Fibroblast of skin of back (primary cell): ENCODE measurements at regions not wholly inside any gene's neighbourhood (a gene's known extent, or its start where the extent isn't known, plus 50 kb on each side); places are given as distances from the start of the nearest gene placed in this dataset.
"Not testable (repeated sequence)": the region's sequence is repeated elsewhere in the genome, so short reads cannot be mapped to it uniquely, and the experiment has no call there.

Experiments used
- DNase-seq: peaks from one replicate; pipeline ENCODE4 v3.0.0-alpha.2; 2013

DNA sequence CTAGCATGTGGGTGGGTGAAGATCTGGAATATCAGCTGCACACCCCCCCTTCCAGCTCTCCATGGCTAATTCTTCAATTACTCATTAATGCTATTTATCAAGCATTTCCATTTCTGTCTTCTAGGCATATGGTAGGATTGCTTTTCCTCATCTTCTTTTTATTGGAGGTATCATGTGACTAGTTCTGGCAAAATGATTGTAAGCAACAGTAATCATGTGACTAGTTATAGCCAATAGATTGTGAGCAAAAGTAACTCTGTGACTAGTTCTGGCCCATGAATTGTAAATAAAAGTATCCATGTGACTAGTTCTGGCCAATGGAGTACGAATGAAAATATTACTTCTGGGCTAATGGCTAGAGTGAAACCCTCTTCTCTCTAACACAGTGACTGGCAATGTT is 107.0 kb upstream of the TMEM132E start:
- DNase-seq = no peak

DNA sequence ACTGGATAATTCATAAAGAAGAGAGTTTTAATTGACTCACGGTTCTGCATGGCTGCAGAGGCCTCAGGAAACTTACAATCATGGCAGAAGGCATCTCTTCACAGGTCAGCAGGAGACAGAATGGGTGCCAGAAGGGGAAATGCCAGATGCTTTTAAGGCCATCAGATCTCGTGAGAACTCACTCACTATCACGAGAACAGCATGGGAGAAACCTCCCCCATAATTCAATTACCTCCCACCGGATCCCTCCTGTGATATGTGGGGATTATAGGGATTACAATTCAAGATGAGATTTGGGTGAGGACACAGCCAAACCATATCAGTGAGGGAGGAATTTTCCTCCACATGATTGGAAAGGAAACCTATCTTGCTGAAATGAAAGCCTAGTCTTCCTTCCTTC is 108.1 kb upstream of the TMEM132E start:
- not testable (repeated sequence) for DNase-seq

DNA sequence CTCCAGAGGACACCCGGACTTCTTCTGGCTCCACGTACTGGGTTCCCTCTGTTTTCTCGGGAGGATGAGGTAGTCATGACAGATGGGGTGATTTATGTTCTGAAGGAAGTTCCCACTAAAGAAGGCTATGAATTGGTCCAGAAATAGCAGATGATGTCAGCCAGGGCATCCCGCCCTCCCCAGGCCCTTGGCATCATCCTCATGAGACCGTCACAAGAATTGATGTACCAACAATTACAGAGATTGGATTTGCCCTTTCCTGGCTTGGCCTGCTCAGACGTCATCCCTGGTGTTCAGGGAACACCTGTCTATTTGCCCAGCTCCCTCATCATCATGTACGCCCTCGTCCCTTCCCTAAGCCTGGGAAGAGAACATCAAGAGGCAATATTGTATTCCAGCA is 102.8 kb upstream of the CCL1 start:
- no peak for DNase-seq

DNA sequence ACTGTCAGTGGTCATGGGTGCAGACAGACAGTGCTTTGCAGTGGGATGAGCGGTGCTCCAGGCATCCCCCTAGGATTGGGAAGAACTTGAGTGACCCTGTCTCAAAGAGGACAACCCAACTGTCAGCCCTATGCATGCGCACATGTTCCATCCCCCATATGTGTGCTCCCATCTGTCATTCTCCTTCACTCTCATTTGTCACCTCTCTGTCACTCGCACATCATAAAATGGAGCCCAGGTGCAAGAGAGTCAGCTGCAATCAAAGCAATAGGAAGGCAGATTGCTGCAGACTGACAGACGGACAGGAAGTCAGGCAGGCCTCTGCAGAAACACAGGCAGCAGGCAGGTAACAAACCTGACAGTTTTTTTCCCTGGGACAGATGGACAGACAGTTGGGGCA is 101.8 kb upstream of the CCL1 start:
- no peak for DNase-seq

DNA sequence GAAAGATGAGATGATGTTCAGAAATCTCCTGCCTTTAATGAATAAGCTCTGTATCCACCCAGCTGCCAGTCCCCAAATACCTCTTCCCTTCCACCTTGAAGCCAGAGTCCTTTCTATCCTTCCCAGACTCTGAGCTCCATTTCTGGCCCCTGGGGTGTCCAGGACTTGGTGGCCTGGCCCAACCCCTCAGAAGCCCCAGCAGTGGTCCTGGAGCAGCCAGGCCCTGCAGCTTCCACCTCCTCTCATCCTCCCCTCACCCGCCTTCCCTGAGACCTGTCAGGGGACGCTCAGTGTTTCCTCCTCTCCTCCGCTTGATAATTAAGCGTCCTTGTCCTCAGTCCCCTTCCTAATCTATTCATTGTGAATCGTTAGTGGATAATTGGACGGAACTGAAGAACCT is 95.2 kb upstream of the CCL1 start:
- no peak for DNase-seq

DNA sequence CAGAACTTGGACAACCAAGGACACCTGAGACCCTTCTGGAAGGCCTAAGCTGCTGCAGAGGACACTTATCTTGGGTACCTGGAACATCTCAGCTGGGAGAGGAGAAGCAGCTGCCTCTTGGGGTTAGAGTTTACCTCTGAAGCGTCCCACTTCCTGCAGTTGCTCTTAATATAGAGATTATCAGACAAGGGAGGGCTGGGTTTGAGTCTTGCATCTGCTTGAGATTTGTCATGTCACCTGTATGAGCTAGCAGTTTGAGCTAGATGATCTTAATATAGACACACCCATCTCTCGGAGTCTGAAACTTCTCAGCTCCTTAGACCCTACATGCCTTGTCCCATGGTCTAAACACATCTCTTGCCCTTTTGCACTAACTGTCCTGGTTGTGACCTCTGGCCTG is 93.1 kb upstream of the CCL1 start:
- no peak for DNase-seq

DNA sequence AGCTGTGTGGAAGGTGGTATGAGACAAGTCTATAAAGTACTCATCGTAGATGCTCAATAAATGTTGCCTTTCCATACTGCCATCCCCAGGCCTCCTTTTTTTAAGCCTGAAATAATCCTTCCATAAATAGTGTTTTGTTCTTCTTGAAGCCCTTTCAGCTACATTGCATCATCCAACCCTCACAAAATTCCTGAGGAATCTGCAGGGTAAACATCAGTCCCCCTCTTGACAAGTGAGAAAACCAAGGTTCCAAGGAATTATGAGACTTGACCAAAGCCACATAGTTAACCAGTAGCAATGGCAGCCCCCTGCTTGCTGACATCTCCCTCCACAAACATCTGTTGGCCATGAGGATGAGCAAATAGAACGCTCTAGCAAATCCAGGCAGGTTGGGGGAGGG is 89.7 kb upstream of the CCL1 start:
- DNase-seq = no peak

DNA sequence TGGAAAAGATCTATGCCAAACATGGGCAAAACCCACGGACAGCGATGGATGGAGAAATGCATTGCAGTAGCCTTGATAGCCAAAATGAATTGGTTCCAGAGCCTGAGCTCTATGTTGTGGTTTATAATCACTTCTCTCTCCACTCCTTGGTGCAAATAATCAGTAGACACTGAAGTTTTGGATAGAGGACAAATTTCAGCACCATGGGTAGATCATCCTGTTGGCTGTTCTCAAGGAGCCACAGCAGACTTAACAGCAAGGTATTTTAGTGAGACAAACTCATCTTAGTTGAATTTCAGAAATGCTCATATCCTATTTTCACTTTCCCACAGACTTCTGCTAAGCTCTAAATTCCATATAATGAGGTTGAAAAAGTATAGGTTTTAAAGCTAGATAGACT is 88.3 kb upstream of the CCL1 start:
- no peak for DNase-seq

DNA sequence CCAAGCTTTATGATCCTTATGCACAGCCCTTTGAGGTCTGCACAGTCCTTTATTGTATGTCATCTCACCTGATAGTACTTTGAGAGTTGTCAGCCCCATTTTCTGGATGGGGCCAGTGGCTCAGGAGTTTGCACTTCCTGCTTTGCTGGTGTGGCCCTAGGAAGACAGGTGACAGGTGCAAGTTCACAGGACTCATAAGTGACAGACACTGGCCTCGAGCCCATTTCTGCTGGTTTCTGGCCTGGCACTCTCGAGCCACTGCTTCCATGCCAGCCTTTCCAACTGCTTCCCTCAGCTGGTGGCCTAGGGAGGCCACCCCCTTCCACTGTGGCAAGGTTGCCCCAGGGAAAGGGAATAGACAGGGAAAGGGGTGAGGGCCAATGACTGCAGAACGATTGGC is 84.4 kb upstream of the CCL1 start:
- DNase-seq = no peak

DNA sequence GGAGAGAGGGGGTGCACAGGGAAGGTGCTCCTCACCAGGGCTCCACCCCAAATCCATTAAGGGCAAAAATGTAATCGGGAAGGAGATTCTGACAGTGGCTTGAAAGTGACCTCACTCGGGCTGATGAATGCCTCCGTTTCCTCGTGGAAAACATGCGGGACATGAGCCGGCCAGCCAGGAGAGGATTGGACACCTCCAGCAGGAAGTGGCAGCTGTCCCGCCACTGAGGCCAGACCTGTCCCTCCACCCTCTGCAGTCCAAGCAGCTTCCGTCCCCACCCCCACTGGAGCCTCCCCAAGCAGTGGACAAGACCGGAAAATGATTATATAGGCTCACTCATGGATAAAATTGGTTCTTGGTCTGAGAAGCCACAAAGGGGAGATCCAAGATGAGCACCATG is 82.1 kb upstream of the CCL1 start:
- DNase-seq = no peak

DNA sequence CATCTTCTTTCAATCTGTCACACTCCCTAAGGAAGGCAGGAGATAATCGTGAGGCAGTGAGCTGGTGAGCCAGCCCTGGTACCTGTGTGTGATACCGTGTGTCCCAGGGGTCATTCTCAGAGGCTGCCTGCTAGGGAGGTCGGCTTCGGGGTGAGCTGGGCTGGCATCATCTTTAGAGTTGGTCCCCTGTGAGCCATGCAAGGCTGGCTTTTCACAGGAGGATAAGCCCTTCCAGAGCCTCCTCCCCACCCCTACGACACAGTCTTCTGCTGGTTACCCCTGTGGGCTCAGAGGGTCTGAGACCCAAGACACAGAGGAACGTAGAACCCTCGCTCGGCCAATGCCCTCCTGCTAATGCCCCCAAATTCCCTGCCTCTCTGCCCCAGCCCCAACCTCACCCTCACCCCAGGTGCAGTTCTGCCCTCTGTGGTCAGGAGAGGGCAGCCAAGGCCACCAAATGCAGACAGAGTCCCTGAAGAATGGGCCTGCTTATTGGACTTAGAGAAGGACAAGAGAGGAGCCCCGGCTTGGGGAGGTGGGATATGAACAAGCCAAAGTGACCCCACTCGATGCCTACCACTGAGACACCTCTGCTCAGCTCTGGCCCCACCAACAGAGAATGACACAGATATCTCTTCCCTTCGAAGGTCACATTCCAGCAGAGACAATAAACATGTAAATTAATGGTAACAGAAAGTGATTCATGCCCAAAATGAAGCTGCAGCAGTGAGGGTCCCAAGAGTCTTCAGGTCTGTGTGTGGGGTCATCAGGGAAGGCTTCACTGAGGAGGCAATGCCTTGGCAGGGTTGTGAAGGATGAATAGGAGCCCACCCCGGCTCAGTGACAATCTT is 80.8 kb upstream of the CCL1 start:
- DNase-seq = no peak

DNA sequence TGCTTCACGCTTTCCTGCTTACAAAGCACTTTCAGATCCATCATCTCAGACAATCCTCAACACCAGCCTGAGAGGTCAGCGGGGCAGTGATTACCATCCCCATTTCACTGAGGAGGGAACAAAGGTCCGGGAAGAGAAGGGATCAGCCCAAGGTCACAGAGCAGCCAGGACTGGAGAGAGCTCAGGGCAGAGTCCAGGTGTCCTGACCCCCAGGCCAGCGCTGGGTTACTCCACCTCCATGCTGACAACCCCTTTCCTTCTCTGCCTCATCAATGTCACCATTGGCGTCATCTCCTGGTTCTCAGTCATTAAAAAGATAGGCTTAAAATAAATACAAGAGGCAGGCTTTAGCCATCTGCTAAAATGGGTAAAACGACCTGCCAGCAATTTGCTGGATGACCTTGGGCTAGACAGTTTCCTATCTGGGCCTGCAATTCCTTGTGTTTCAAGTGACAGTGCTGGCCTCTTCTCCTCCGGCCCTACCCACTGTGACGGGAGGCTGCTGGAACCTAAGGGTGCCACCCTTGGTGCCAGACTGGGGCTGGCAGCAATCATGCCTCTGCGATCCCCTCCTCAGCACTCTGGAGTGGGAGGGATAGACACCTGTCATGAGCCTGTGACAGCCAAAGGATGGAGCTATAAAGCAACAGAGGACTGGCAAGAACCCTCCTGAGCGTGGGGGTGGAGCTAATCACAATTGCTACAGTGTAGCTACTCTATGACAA is 79.5 kb upstream of the CCL1 start:
- no peak for DNase-seq

DNA sequence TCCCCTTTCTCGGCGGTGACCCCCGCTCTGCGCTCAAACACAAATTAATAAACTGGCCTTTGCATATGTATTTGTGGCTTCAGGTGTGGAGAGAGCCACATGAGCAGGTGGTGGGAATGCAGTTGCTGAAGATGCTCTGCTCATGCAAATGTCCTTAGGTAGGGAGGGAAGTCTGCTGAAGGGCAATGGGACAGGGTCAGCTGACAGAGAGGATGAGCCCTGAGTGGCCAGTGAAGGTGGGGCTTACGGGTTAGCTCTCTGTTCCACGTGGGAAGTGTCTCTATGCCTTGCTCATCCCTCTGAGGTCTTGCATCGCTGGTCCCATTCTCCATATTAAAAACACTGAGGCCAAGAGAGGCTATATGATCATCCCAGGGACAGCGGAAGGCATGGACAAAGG is 74.2 kb upstream of the CCL1 start:
- no peak for DNase-seq

DNA sequence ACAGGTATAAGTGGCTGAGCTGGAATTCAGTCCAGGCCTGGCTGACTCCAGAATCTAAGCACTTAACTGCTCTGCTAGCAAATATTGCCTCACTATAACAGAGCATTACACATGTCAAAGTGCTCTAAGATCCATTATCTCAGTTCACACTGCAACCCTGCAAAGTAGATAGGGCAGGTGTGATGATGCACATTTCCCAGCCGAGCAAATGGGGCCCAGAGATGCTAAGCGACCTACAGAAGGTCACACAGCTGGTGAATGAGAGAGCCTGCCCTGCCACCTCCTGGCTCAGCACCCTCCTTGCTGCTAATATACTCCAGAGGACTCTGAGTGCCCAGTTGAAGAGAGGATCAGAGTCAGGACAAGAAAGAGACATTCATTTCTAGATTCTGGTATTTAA is 73.6 kb upstream of the CCL1 start:
- DNase-seq = no peak

DNA sequence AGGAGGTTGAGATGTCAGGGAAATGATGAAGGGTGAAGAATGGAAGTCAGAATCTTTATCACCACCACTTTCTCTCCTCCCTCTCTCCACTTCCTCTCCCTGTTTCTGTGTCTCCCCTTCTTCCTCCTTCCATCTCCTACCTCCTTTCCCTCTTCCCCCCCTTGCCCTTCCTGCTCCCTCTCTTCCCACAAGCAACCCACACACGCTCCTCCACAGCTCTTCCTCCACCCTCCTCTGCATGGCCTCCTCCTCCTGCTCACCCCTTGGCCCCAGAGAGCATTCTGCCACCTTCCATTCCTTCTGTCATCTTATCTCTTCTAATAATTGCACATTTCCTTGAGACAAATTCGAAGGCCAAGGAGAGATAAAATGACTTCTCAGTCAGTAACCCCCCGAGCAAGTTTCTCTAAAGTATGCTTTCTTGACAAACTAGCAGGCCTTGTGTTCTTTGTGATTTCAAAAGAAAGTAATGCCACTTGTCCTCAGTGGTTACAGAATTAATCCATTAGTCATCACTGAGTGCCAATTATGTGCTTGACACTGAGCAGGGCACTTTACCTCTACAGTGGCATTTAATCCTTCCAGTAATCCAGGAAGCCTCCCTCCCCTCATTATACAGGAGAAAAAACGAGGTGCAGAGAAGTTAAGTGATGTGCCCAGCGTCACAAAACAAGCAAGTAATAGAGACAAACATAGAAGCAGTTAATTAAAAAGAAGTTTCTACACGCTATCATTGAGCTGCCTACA is 72.3 kb upstream of the CCL1 start:
- DNase-seq = no peak

DNA sequence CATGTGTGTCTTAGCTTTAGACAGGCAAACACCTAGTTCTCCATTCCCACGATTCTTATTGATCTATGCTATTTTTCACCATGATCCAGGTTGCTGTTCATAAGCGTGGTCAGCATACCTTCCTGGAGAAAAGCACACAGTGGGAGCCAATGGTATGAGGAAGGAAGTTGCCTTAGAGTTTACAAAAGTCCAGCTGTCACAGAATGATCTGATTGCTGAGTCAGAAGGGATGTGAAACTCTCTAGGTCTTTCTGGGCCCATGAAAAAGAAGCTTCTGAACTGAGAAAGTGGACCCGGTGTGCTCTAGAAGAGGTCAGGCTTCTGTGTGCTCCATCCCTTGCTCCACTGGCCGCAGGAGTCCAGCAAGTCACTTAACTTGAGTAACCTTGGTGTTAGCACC is 71.0 kb upstream of the CCL1 start:
- DNase-seq = no peak

DNA sequence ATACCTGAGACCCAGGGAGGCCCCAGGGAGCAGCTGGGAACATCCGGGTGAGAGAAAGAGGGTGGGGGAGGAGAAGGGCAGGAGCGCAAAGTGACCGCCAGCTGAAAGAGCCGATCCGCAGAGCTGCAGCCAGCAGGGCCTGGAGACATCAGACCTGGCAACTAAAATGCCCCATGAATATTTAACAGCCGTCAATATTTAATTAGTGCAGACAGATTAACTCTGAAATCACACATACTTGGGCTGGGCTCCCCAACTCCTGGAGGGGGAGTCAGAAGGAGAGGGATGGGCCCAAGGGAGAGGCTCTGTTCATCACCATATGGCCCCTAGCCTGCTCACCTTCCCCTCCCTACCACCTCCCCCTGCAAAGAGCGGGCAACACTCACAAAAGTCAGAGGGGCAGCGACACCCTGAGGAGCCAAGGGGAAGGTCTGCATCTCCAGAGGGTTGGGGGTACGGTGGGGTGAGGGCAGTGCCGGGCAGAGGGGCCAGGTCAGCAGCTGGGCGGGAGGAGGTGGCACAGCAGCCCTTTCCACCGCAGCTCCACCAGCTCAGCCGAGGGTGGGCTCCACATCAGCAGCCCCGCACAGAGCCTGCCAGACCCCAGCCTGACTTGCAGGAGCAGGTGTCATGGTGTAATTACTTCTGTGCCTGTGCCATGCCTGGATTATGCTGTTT is 61.9 kb upstream of the CCL1 start:
- DNase-seq = no peak

DNA sequence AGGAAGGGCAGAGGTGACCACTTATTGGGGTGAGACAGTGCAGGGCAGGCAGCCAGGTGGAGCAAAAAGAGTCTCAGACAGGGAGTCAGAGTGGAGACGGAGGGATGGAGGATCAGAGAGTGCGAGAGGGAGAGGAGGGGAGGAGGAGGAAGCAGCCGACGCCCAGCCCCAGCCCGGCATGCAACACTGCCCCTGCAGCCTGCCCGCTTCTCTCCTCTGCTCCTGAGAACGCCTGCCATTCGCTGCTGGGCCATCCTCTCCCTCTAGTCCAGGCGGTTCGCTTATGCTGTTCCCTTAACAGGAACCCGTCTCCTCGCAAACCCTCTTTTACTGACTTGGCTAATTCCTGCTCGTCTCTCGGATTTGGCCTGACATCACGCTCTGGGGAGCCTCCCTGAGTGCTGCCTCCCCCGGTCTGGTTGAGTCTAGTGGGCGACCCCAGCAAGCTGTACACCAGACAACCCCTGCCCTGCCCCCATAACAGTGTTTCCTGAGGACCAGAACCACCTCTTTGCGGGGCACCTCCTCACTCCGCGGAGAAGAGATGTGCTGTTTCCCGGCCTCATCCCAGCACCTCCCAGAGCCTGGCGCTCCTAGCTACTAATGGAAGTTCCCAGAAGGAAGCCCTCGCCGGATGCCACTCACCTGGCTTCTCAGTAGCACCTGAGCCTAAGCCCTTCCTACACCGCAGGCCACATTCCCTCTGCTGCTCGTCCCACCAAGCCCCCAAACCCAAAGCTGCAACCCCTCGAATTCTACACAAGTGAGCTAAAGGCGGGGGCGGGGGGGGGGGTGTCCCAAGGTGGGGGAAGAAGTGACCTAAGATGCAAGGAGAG is 61.2 kb upstream of the CCL1 start:
- DNase-seq = no peak

DNA sequence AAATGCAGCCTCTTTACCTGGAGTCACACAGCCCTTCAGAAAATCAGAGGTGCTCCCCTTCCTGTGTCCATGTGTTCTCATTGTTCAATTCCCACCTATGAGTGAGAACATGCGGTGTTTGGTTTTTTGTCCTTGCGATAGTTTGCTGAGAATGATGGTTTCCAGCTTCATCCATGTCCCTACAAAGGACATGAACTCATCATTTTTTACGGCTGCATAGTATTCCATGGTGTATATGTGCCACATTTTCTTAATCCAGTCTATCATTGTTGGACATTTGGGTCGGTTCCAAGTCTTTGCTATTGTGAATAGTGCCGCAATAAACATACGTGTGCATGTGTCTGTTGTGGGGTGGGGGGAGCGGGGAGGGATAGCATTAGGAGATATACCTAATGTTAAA is 60.3 kb upstream of the CCL1 start:
- not testable (repeated sequence) for DNase-seq

DNA sequence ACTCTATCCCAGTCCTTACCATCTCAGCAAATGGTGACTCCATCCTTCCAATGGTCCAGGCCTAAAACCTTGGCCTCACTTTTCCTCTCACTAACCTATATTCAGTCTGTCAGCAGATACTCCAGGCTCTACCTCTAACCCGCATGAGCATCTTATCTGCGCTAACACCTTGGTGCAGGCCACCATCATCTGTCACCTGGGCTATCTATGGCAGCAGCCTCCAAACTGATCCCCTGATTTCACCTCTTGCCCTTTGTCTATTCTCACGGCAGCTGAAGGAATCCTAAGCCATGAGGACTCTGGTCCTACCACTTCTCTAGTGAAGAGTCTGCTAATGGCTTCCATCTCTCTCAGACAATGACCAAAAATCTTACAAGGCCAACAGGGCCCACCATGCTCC is 57.9 kb upstream of the CCL1 start:
- no peak for DNase-seq

DNA sequence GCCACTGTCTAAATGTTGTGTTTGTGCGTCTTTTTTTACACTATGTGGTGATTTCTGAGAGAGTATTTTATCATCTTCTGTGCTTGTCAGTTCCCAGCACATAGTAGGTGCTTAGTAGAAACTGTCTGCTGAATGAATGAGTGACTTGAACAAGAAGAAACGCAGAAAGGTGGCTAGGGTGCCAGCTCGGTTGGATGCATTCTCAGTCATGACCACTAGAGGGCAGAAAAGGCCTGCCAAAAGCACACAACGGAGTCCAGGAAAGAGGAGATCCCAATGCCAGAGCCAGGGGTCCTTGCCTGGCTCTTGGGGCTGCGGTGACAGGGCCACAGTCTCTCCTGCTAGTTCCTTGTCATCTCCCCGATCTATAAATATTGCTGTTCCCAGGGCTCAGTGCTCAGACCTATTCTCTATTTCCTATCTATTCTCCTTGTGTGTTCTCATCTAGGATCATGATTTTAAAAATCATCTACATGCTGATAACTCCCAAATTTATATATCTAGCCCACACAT is 57.3 kb upstream of the CCL1 start:
- peak; percentile 46 for DNase-seq

DNA sequence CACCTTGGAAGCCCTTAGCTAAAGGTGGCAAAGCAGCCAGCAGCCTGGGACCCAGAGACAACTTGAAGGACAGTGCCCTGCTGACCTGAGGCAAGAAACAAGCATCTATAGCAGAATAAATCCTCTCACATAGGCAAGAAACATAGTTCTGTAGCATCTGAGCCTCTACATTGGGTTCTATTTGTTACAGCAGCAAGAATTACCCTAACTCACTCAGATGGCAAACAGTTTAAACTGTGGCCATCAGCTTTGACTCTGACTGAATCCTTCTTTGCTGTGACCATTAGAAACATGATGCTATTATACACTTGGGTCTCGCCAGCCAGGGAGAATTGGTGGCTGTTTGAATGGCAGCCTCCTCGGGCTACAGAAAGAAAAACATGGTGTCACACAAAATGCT is 53.1 kb upstream of the CCL1 start:
- DNase-seq = no peak
